ENCODE measurements at regions not wholly inside any gene's neighbourhood (a gene's known extent, or its start where the extent isn't known, plus 50 kb on each side); places are given as distances from the start of the nearest gene placed in this dataset.

- TF ChIP-seq CTCF (IDR thresholded peaks at IDR 0.05; ENCODE audit: low read depth, low read length, poor library complexity, severe bottlenecking) (no peak), EZH2phosphoT487 (IDR thresholded peaks at IDR 0.05; ENCODE audit: borderline replicate concordance, low read length) (no peak)
These were observed 837.4 kb downstream of the LRRTM4 start for GRCh38 chr2:76684756-76685155.
